ENCODE measurements at regions not wholly inside any gene's neighbourhood (a gene's known extent, or its start where the extent isn't known, plus 50 kb on each side); places are given as distances from the start of the nearest gene placed in this dataset.

GRCh38 chr21:24110846-24111245 is 1496.4 kb downstream of the MRPL39 start:
- TF ChIP-seq USF1 (IDR thresholded peaks at IDR 0.05) = no peak
- TF ChIP-seq ZBTB7A (IDR thresholded peaks at IDR 0.05; ENCODE audit: low read depth) = no peak
- TF ChIP-seq REST (IDR thresholded peaks at IDR 0.05; ENCODE audit: low read depth) = no peak
- TF ChIP-seq EP300 (IDR thresholded peaks at IDR 0.05; ENCODE audit: borderline replicate concordance) = no peak
- no peak for TF ChIP-seq TEAD4 (IDR thresholded peaks at IDR 0.05)
- no peak for TF ChIP-seq NFIC (IDR thresholded peaks at IDR 0.05)
- TF ChIP-seq FOXM1 (IDR thresholded peaks at IDR 0.05; ENCODE audit: borderline replicate concordance, low read depth) = no peak
- no peak for TF ChIP-seq RAD21 (IDR thresholded peaks at IDR 0.05; ENCODE audit: low read depth)
- TF ChIP-seq TAF1 (IDR thresholded peaks at IDR 0.05; ENCODE audit: low read depth) = no peak
- no peak for TF ChIP-seq YY1 (IDR thresholded peaks at IDR 0.05; ENCODE audit: low read depth)
- TF ChIP-seq TCF12 (IDR thresholded peaks at IDR 0.05; ENCODE audit: low read depth) = no peak
- TF ChIP-seq MAX (IDR thresholded peaks at IDR 0.05) = no peak
- TF ChIP-seq CEBPB (IDR thresholded peaks at IDR 0.05) = no peak
- no peak for TF ChIP-seq CREB1 (IDR thresholded peaks at IDR 0.05; ENCODE audit: low read depth)
- no peak for TF ChIP-seq EGR1 (IDR thresholded peaks at IDR 0.05)

- TF ChIP-seq TEAD4 (IDR thresholded peaks at IDR 0.05) (no peak), USF1 (IDR thresholded peaks at IDR 0.05) (no peak), NFIC (IDR thresholded peaks at IDR 0.05) (no peak), MAX (IDR thresholded peaks at IDR 0.05) (no peak), EP300 (IDR thresholded peaks at IDR 0.05; ENCODE audit: borderline replicate concordance) (no peak), YY1 (IDR thresholded peaks at IDR 0.05; ENCODE audit: low read depth) (no peak), TAF1 (IDR thresholded peaks at IDR 0.05; ENCODE audit: low read depth) (no peak), ZBTB7A (IDR thresholded peaks at IDR 0.05; ENCODE audit: low read depth) (no peak), EGR1 (IDR thresholded peaks at IDR 0.05) (no peak), FOXM1 (IDR thresholded peaks at IDR 0.05; ENCODE audit: borderline replicate concordance, low read depth) (no peak), TCF12 (IDR thresholded peaks at IDR 0.05; ENCODE audit: low read depth) (no peak), CREB1 (IDR thresholded peaks at IDR 0.05; ENCODE audit: low read depth) (no peak), RAD21 (IDR thresholded peaks at IDR 0.05; ENCODE audit: low read depth) (no peak), REST (IDR thresholded peaks at IDR 0.05; ENCODE audit: low read depth) (no peak), CEBPB (IDR thresholded peaks at IDR 0.05) (no peak)
These were observed 1510.1 kb downstream of the MRPL39 start for GRCh38 chr21:24097181-24097580.

- TF ChIP-seq MAX (IDR thresholded peaks at IDR 0.05) (no peak), CEBPB (IDR thresholded peaks at IDR 0.05) (no peak), REST (IDR thresholded peaks at IDR 0.05; ENCODE audit: low read depth) (no peak), USF1 (IDR thresholded peaks at IDR 0.05) (no peak), CREB1 (IDR thresholded peaks at IDR 0.05; ENCODE audit: low read depth) (no peak), ZBTB7A (IDR thresholded peaks at IDR 0.05; ENCODE audit: low read depth) (no peak), EGR1 (IDR thresholded peaks at IDR 0.05) (no peak), EP300 (IDR thresholded peaks at IDR 0.05; ENCODE audit: borderline replicate concordance) (no peak), RAD21 (IDR thresholded peaks at IDR 0.05; ENCODE audit: low read depth) (no peak), NFIC (IDR thresholded peaks at IDR 0.05) (no peak), TAF1 (IDR thresholded peaks at IDR 0.05; ENCODE audit: low read depth) (no peak), TCF12 (IDR thresholded peaks at IDR 0.05; ENCODE audit: low read depth) (no peak), FOXM1 (IDR thresholded peaks at IDR 0.05; ENCODE audit: borderline replicate concordance, low read depth) (no peak), YY1 (IDR thresholded peaks at IDR 0.05; ENCODE audit: low read depth) (no peak), TEAD4 (IDR thresholded peaks at IDR 0.05) (no peak)
These were observed 1510.6 kb downstream of the MRPL39 start for GRCh38 chr21:24096651-24097050.
